Colonic mucosa (tissue), 4 donors: ENCODE measurements at regions not wholly inside any gene's neighbourhood (a gene's known extent, or its start where the extent isn't known, plus 50 kb on each side); places are given as distances from the start of the nearest gene placed in this dataset.
"Not testable (repeated sequence)": the region's sequence is repeated elsewhere in the genome, so short reads cannot be mapped to it uniquely, and the experiment has no call there.

Experiments
- DNase-seq: peaks from one replicate; pipeline ENCODE4 v3.0.0-alpha.2; 2020
- H3K27ac ChIP-seq: fragments of 200-600 bp; one replicate; pipeline ENCODE4 v1.8.0; 2021
- H3K27me3 ChIP-seq: fragments of 200-600 bp; one replicate; pipeline ENCODE4 v1.8.0; 2021
- H3K36me3 ChIP-seq: fragments of 200-600 bp; one replicate; pipeline ENCODE4 v1.8.0; 2021
- H3K4me1 ChIP-seq: fragments of 200-600 bp; one replicate; pipeline ENCODE4 v1.8.0; 2021; ENCODE audit warnings: mild to moderate bottlenecking
- H3K4me3 ChIP-seq: fragments of 200-600 bp; one replicate; pipeline ENCODE4 v1.8.0; 2021
- H3K9ac ChIP-seq, 2 donors: one replicate each; pipeline ENCODE4 v1.7.0; 2013; ENCODE audit warnings: control low read depth in 2 of 2, low read depth in 2 of 2, low read length in 2 of 2
- H3K9me3 ChIP-seq: fragments of 200-600 bp; one replicate; pipeline ENCODE4 v1.8.0; 2021
- intact Hi-C: fragments of 100-400 bp; cut with DNase I; formaldehyde crosslinking; loops from one replicate; pipeline ENCODE4 v1.14.1; 2022
- TF ChIP-seq, protein P1 (sequence below): fragments of 200-600 bp; IDR thresholded peaks from one replicate; pipeline ENCODE4 v1.8.0; 2022; ENCODE audit warnings: antibody characterized with exemption, mild to moderate bottlenecking
- donor health status: healthy.
- donor health status: DM: no; HTN: no; CAD: no.
- donor health status: DM: no; HTN: no; CAD: no.

DNA sequence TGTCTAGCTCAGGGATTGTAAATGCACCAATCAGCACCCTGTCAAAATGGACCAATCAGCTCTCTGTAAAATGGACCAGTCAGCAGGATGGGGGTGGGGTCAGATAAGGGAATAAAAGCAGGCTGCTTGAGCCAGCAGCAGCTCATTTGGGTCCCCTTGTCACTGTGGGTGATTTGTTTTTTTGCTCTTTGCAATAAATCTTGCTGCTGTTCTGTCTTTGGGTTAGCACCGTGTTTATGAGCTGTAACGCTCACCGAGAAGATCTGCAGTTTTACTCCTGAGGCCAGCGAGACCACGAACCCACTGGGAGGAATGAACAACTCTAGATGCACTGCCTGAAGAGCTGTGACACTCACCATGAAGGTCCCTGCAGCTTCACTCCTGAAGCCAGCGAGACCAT is 134.1 kb upstream of the LMNTD1 start:
- H3K27ac ChIP-seq, result no peak overlapping the region
- no peak overlapping the region for H3K9ac ChIP-seq
- H3K27me3 ChIP-seq, result no peaks in the 10 kb centered on the region
- no peaks in the 10 kb centered on the region for H3K9me3 ChIP-seq
- intact Hi-C loops, result no loop called here
- no peaks in the 10 kb centered on the region for H3K4me1 ChIP-seq
- TF ChIP-seq, protein P1, sequence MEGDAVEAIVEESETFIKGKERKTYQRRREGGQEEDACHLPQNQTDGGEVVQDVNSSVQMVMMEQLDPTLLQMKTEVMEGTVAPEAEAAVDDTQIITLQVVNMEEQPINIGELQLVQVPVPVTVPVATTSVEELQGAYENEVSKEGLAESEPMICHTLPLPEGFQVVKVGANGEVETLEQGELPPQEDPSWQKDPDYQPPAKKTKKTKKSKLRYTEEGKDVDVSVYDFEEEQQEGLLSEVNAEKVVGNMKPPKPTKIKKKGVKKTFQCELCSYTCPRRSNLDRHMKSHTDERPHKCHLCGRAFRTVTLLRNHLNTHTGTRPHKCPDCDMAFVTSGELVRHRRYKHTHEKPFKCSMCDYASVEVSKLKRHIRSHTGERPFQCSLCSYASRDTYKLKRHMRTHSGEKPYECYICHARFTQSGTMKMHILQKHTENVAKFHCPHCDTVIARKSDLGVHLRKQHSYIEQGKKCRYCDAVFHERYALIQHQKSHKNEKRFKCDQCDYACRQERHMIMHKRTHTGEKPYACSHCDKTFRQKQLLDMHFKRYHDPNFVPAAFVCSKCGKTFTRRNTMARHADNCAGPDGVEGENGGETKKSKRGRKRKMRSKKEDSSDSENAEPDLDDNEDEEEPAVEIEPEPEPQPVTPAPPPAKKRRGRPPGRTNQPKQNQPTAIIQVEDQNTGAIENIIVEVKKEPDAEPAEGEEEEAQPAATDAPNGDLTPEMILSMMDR, result no peak
- H3K36me3 ChIP-seq, result no peaks in the 10 kb centered on the region
- no peak overlapping the region for H3K4me3 ChIP-seq
- no peak for DNase-seq

DNA sequence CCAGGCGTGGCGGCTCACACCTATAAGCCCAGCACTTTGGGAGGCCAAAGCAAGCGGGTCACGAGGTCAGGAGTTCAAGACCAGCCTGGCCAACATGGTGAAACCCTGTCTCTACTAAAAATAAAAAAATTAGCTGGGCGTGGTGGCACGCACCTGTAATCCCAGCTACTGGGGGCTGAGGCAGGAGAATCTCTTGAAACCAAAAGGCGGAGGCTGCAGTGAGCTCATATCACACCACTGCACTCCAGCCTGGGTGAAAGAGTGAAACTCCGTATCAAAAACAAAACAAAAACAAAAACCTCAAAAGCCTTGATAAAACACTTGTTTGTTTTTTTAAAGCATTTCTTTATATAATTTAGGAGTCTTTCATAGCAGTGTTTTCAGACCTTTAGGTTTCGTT is 135.8 kb upstream of the LMNTD1 start:
- DNase-seq, H3K9me3 ChIP-seq, H3K27ac ChIP-seq, H3K4me3 ChIP-seq, H3K36me3 ChIP-seq, intact Hi-C loops, H3K27me3 ChIP-seq, H3K9ac ChIP-seq, H3K4me1 ChIP-seq: not testable (repeated sequence)

DNA sequence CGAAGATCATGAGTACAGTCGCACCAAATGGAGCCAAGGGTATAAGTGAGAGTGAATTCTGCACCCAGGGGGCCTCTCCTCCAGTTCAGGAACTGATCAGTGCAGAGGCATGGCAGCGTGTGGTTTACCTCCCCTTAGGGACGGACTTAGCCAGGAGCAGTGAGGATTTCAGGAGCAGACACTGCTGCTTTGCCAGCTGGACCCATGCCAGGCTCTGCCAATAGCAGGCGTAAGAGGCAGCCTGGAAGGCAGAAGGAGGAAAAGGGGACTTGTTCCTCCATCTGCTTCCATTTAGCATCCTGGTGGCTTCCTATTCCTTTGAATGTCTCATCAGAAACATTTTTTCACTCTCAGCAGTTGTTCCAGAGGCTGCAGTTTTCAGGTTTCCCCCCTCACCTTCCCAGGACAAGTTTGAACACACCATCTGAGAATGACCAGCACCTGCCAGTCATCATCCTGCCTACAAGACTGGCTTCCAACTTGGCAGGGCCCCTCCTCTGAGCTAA is 137.0 kb upstream of the LMNTD1 start:
- Histone ChIP-seq H3K36me3 (no peaks in the 10 kb centered on the region), H3K4me1 (no peaks in the 10 kb centered on the region), H3K9ac (no peak overlapping the region), H3K9me3 (no peaks in the 10 kb centered on the region), H3K4me3 (no peak overlapping the region), H3K27me3 (no peaks in the 10 kb centered on the region), H3K27ac (no peak overlapping the region)
- DNase-seq, result peak; percentile 28
- TF ChIP-seq, protein P1, result no peak
- intact Hi-C loops, result no loop called here

DNA sequence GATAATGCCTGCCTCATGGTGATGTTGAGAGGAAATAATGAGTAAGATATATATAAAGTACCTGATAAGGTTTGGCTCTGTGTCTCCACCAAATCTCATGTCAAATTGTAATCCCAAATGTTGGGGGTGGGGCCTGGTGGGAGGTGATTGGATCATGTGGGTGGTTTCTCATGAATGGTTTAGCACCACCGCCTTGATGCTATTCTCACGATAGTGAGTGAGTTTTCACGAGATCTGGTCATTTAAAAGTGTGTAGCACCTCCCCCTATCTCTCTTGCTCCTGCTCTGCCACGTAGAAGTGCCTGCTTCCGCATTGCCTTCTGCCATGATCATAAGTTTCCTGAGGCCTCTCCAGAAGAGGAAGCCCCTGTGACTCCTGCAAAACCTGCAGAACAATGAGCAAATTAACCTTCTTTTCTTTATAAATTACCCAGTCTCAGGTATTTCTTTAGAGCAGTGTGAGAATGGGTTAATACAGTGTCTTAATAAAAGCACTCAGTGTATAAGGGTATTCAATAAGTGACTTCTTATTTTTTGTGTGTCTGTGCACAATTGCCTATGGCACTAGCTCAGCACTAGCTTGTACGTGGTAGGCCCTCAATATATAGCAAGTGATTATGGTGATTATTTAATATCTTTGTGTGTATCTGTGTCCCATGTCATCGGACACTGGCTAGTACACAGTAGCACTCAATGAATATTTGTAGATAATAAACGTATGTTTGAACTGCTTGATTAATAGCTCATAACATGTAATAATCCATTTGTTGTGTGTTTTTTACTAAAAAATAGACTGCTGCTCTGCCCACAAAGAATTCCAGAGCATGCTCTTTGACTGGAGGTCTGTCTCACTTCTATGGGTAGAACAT is 138.1 kb upstream of the LMNTD1 start:
- Histone ChIP-seq H3K27ac (no peak overlapping the region), H3K9ac (no peak overlapping the region), H3K4me3 (no peak overlapping the region), H3K36me3 (no peaks in the 10 kb centered on the region), H3K27me3 (no peaks in the 10 kb centered on the region), H3K4me1 (no peaks in the 10 kb centered on the region), H3K9me3 (no peaks in the 10 kb centered on the region)
- intact Hi-C loops, result no loop called here
- no peak for DNase-seq
- TF ChIP-seq, protein P1, result no peak

DNA sequence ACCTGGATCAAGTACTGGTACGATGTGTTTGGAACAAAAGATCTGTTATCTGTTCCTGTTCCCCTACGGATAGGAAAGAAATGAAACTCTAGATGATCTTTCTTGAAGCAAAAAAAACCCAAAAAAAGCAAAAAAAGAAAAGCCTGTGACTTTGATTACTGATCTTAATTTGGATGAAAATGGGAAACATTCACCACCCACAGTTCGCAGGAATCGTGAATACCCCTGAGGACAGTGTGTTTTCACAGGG is 138.7 kb upstream of the LMNTD1 start:
- Histone ChIP-seq H3K9me3 (no peaks in the 10 kb centered on the region), H3K27me3 (no peaks in the 10 kb centered on the region), H3K4me1 (no peaks in the 10 kb centered on the region), H3K27ac (no peak overlapping the region), H3K36me3 (no peaks in the 10 kb centered on the region), H3K9ac (no peak overlapping the region), H3K4me3 (no peak overlapping the region)
- TF ChIP-seq, protein P1, result no peak
- no peak for DNase-seq
- intact Hi-C loops, result no loop called here
